SK-N-SH (cell line): ENCODE measurements at regions not wholly inside any gene's neighbourhood (a gene's known extent, or its start where the extent isn't known, plus 50 kb on each side); places are given as distances from the start of the nearest gene placed in this dataset.

Source experiments
- CTCF ChIA-PET: fragments of 300-600, 350-600 bp; formaldehyde crosslinking; extraction: SDS; loops from one replicate; lab custom pipeline; 2021; lab: Yijun Ruan, JAX
- POLR2A ChIA-PET: fragments of 350-600 bp; sonication (Branson Sonifier 250); formaldehyde crosslinking; extraction: SDS; loops from one replicate; lab custom pipeline; 2020; ENCODE audit warnings: antibody characterized with exemption, inconsistent platforms; lab: Yijun Ruan, JAX
- DNase-seq: peaks from one replicate; pipeline ENCODE4 v3.0.0; 2012
- H2AFZ ChIP-seq: fragments of 200-600 bp; sonication (generic); 2 replicates; pipeline ENCODE4 v1.8.1; 2016; ENCODE audit warnings: antibody characterized with exemption, mild to moderate bottlenecking, low read depth
- H3F3A ChIP-seq: fragments of 200-600 bp; sonication (generic); replicated peaks from 2 replicates; pipeline ENCODE3; 2016; ENCODE audit warnings: antibody characterized with exemption, mild to moderate bottlenecking; ENCODE audit not compliant: insufficient read depth
- H3K27ac ChIP-seq, 2 experiments: fragments of 200-500 bp in 1 of 2; fragments of 200-600 bp in 1 of 2; sonication (Bioruptor generic) in 1 of 2; sonication (generic), shearing (Covaris generic) in 1 of 2; 2 replicates each; pipeline versions ENCODE4 v1.5.1 to v1.6.1; 2014 to 2016; ENCODE audit warnings: low read depth in 2 of 2, inconsistent platforms in 1 of 2, low read length in 1 of 2, mild to moderate bottlenecking in 1 of 2, mixed read lengths in 1 of 2
- H3K27me3 ChIP-seq: fragments of 200-600 bp; sonication (generic), shearing (Covaris generic); 2 replicates; pipeline ENCODE4 v1.6.1; 2016; ENCODE audit warnings: mixed run types; ENCODE audit not compliant: insufficient read depth
- H3K36me3 ChIP-seq, 2 experiments: fragments of 200-500 bp in 1 of 2; fragments of 200-600 bp in 1 of 2; sonication (Bioruptor generic) in 1 of 2; sonication (generic) in 1 of 2; replicated peaks in 1 of 2; 2 replicates each; pipeline versions ENCODE3 to v1.5.1; 2014 to 2016; ENCODE audit warnings: low read length in 1 of 2, mild to moderate bottlenecking in 1 of 2; ENCODE audit not compliant: insufficient read depth in 2 of 2, control insufficient read depth in 1 of 2
- H3K4me1 ChIP-seq, 2 experiments: fragments of 200-500 bp in 1 of 2; fragments of 200-600 bp in 1 of 2; sonication (Bioruptor generic) in 1 of 2; sonication (generic), shearing (Covaris generic) in 1 of 2; 2 replicates each; pipeline versions ENCODE4 v1.5.1 to v1.6.1; 2014 to 2016; ENCODE audit warnings: low read depth in 1 of 2, low read length in 1 of 2, mixed run types in 1 of 2; ENCODE audit not compliant: insufficient read depth in 2 of 2, control insufficient read depth in 1 of 2
- H3K4me2 ChIP-seq: fragments of 200-600 bp; sonication (generic), shearing (Covaris generic); 2 replicates; pipeline ENCODE4 v1.6.1; 2017; ENCODE audit warnings: mixed run types
- H3K4me3 ChIP-seq, 2 experiments: fragments of 200-500 bp in 1 of 2; fragments of 200-600 bp in 1 of 2; sonication (Bioruptor generic) in 1 of 2; sonication (generic), shearing (Covaris generic) in 1 of 2; 2 replicates each; pipeline versions ENCODE4 v1.5.1 to v1.8.1; 2014 to 2016; ENCODE audit warnings: low read depth in 2 of 2, inconsistent platforms in 1 of 2, low read length in 1 of 2, mild to moderate bottlenecking in 1 of 2, mixed read lengths in 1 of 2, moderate library complexity in 1 of 2
- H3K79me2 ChIP-seq: fragments of 200-600 bp; sonication (generic); 2 replicates; pipeline ENCODE4 v1.8.1; 2017; ENCODE audit warnings: mild to moderate bottlenecking; ENCODE audit not compliant: insufficient read depth
- H3K9ac ChIP-seq: fragments of 200-600 bp; sonication (generic); 2 replicates; pipeline ENCODE4 v1.6.1; 2017; ENCODE audit warnings: mixed run types
- H3K9me2 ChIP-seq: fragments of 200-600 bp; sonication (generic); 2 replicates; pipeline ENCODE4 v1.6.1; 2017; ENCODE audit warnings: mixed run types
- H3K9me3 ChIP-seq: fragments of 200-600 bp; sonication (generic); 2 replicates; pipeline ENCODE4 v1.6.1; 2017; ENCODE audit warnings: mixed run types, mild to moderate bottlenecking, moderate library complexity
- H4K20me1 ChIP-seq: fragments of 200-600 bp; sonication (generic); 2 replicates; pipeline ENCODE4 v1.6.1; 2017; ENCODE audit warnings: mild to moderate bottlenecking, mixed run types; ENCODE audit not compliant: insufficient read depth
- CHD2 ChIP-seq: fragments of 150-350 bp; IDR thresholded peaks from 2 replicates; pipeline ENCODE4 v1.6.1; 2018; ENCODE audit warnings: low read length; ENCODE audit not compliant: partially characterized antibody
- EP300 ChIP-seq, 2 experiments: IDR thresholded peaks; 2 replicates each; pipeline versions ENCODE4 v1.4.0 to v1.6.1; 2012; ENCODE audit warnings: borderline replicate concordance in 1 of 2, low read depth in 1 of 2, low read length in 1 of 2
- FOXM1 ChIP-seq: IDR thresholded peaks from 2 replicates; pipeline ENCODE4 v1.4.0; 2012; ENCODE audit warnings: low read depth, mild to moderate bottlenecking
- GABPA ChIP-seq: IDR thresholded peaks from 2 replicates; pipeline ENCODE4 v1.4.0; 2012; ENCODE audit warnings: low read depth, mild to moderate bottlenecking
- GATA2 ChIP-seq: sonication (generic); formaldehyde crosslinking; IDR thresholded peaks from 2 replicates; pipeline ENCODE4 v1.5.0; 2020; ENCODE audit warnings: mild to moderate bottlenecking, missing genetic modification reagents
- MAX ChIP-seq: IDR thresholded peaks from 2 replicates; pipeline ENCODE4 v1.4.0; 2012; ENCODE audit warnings: low read depth
- NRF1 ChIP-seq: IDR thresholded peaks from 2 replicates; pipeline ENCODE4 v1.6.1; 2012; ENCODE audit warnings: low read depth, mild to moderate bottlenecking, low read length
- PBX3 ChIP-seq: IDR thresholded peaks from 2 replicates; pipeline ENCODE4; 2012
- POLR2AphosphoS5 ChIP-seq: IDR thresholded peaks from 2 replicates; pipeline ENCODE4 v1.6.1; 2012; ENCODE audit warnings: low read depth, low read length
- RAD21 ChIP-seq: IDR thresholded peaks from 2 replicates; pipeline ENCODE4 v1.6.1; 2012; ENCODE audit warnings: mild to moderate bottlenecking, low read length
- REST ChIP-seq: IDR thresholded peaks from 2 replicates; pipeline ENCODE4 v1.6.1; 2012; ENCODE audit warnings: mild to moderate bottlenecking, low read depth, low read length, moderate library complexity
- RXRA ChIP-seq: IDR thresholded peaks from 2 replicates; pipeline ENCODE4 v1.4.0; 2012; ENCODE audit warnings: low read depth, mild to moderate bottlenecking, borderline replicate concordance
- SIN3A ChIP-seq: IDR thresholded peaks from 2 replicates; pipeline ENCODE4 v1.6.1; 2012; ENCODE audit warnings: low read depth, mild to moderate bottlenecking, low read length, moderate library complexity, borderline replicate concordance
- SMC3 ChIP-seq: IDR thresholded peaks from 2 replicates; pipeline ENCODE4 v1.6.1; 2012; ENCODE audit warnings: low read depth, low read length, improper control_type of control experiment
- USF1 ChIP-seq: IDR thresholded peaks from 2 replicates; pipeline ENCODE4 v1.4.0; 2012; ENCODE audit warnings: low read depth, borderline replicate concordance
- whole genome bisulfite sequencing: methylation state at CpG from one replicate; pipeline ENCODE4 v1.1.6; 2017; ENCODE audit warnings: low lambda C conversion rate; 5-methylcytosine and 5-hydroxymethylcytosine counted together

- ChIA-PET CTCF (interaction anchor here (1.0 to 1.8 kb wide), 3 partner anchors 14 to 676 kb away, joined by 4 to 6 read pairs (median 4); no protein-coding TSS in a partner anchor), POLR2A (no interaction called here)
- Histone ChIP-seq H3K9ac (no peak overlapping the region), H3K9me3 (no peaks in the 10 kb centered on the region), H2AFZ (no peak overlapping the region), H3K4me1 (peaks cover 0 to 5% of the 10 kb centered on the region in 2 experiments; a peak in 2 of 4 replicates), H3K36me3 (no peaks in the 10 kb centered on the region), H3K27me3 (no peaks in the 10 kb centered on the region), H3K9me2 (no peaks in the 10 kb centered on the region), H3K27ac (no peak overlapping the region), H3K79me2 (no peaks in the 10 kb centered on the region), H3F3A (no peaks in the 10 kb centered on the region), H4K20me1 (no peaks in the 10 kb centered on the region), H3K4me3 (no peak overlapping the region), H3K4me2 (no peak overlapping the region)
- no peak for TF ChIP-seq NRF1
- TF ChIP-seq CHD2 = no peak
- TF ChIP-seq GATA2 (CRISPR knock-in tag) = peak; percentile 30; the same call in 1 of the 2 replicates
- peak in 1 of 2 experiments; percentile 27; a peak in 1 of 4 replicates for TF ChIP-seq EP300 (IDR thresholded peaks at IDR 0.05; ENCODE audit: borderline replicate concordance in 1 of 2, low read depth in 1 of 2, low read length in 1 of 2)
- no peak for TF ChIP-seq FOXM1
- TF ChIP-seq POLR2AphosphoS5 = no peak
- no peak for TF ChIP-seq RXRA
- no peak for TF ChIP-seq GABPA
- TF ChIP-seq RAD21 = peak; percentile 69
- no peak for TF ChIP-seq PBX3
- TF ChIP-seq SMC3 = peak; percentile 35; the same call in 1 of the 2 replicates
- no peak for TF ChIP-seq USF1
- 86% methylated on average over 3 of the region's 3 CpGs for WGBS
- DNase-seq = peak; percentile 19
These were observed 455.7 kb upstream of the TLE4 start for GRCh38 chr9:79116041-79116440.

- no peak overlapping the region for H3K4me2 ChIP-seq
- no peaks in the 10 kb centered on the region for H3K36me3 ChIP-seq
- no peaks in the 10 kb centered on the region for H3K79me2 ChIP-seq
- H3K4me1 ChIP-seq = peaks cover 0 to 5% of the 10 kb centered on the region in 2 experiments; a peak in 2 of 4 replicates
- no peaks in the 10 kb centered on the region for H4K20me1 ChIP-seq
- no peaks in the 10 kb centered on the region for H3K27me3 ChIP-seq
- ChIA-PET POLR2A (no interaction called here), CTCF (interaction anchor here (1.7 to 1.8 kb wide), 2 partner anchors 13 to 677 kb away, joined by 4 read pairs; no protein-coding TSS in a partner anchor)
- TF ChIP-seq CHD2 (no peak), REST (no peak), MAX (no peak), SIN3A (no peak)
- WGBS = 98% methylated on average over 6 of the region's 6 CpGs
- H3K9me3 ChIP-seq = no peaks in the 10 kb centered on the region
- H3K9me2 ChIP-seq = no peaks in the 10 kb centered on the region
- no peaks in the 10 kb centered on the region for H3F3A ChIP-seq
- DNase-seq = no peak
- H3K27ac ChIP-seq = no peak overlapping the region
- H3K9ac ChIP-seq = no peak overlapping the region
- H3K4me3 ChIP-seq = no peak overlapping the region
- H2AFZ ChIP-seq = no peak overlapping the region
These were observed 455.1 kb upstream of the TLE4 start for GRCh38 chr9:79116709-79117108.
